ENCODE measurements at regions not wholly inside any gene's neighbourhood (a gene's known extent, or its start where the extent isn't known, plus 50 kb on each side); places are given as distances from the start of the nearest gene placed in this dataset.

DNA sequence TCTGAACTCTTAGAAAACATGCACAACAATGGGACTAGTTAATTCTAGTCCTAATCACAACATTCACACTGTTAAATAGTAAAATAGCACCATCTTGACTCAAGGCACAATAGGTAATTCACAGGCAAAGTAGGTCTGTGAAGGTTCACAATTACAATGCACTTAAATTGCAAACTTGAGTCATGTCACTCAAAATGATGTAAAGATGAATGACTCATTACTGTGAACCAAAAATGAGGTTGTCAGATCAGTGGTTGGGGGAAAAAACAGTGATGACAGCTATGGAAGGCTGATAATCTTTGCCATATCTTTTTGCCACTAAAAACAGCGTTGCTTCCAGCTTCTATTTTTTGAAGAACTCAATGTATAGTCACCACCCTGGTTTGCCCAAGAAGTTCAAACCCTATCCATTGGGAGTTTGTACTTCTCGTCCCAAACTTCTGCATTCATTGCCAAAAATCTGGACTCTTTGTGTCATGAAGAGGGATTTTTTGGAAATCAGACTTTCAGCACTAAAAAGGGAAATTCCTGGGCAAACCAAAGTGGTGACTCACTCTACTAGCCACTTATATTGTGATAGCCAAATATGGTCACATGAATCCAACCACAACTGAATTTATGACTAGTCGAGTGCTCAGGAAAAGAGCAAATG is 200.9 kb upstream of the TMTC4 start:
- peak overlapping the region; percentile 72 for H3K27ac Mint-ChIP-seq
- peaks cover 17% of the 10 kb centered on the region for H3K4me1 Mint-ChIP-seq (ENCODE audit: low read depth)
- peaks cover 11% of the 10 kb centered on the region for H3K9me3 Mint-ChIP-seq
- H3K36me3 Mint-ChIP-seq (ENCODE audit: low read depth): peaks cover 4% of the 10 kb centered on the region
- peaks cover 13% of the 10 kb centered on the region for H3K27me3 Mint-ChIP-seq (ENCODE audit: low read depth)
- intact Hi-C loops (cut with micrococcal nuclease): loop anchor here (1.0 to 10.0 kb wide), 6 partner anchors 85 to 751 kb away; partner anchors contain the start of genes GGACT and TMTC4
- no peak for DNase-seq (ENCODE audit: low spot score)
- no peak overlapping the region for H3K4me3 Mint-ChIP-seq (ENCODE audit: low read depth)

DNA sequence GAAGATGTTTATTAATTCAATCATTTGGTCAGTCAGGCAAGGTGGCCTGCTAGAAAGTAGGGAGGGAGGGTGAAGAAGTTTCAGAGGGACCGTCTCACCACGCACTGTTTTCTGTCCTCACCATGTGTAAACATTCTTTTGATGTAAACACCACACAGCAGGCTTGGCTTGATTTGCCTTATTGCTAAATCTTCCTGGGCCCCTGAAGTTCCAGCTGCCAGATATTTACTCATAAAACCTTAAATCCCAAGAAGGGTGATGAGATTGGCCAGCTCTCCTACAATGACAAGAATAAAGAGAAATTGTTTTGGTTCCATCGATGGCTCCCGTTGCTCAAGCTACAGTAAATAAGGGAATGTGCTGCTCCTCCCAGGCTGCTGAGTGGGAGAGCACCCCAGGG is 198.2 kb upstream of the TMTC4 start:
- DNase-seq (ENCODE audit: low spot score): no peak
- Mint-ChIP-seq H3K4me1 (ENCODE audit: low read depth) (peaks cover 17% of the 10 kb centered on the region), H3K27me3 (ENCODE audit: low read depth) (peaks cover 4% of the 10 kb centered on the region), H3K4me3 (ENCODE audit: low read depth) (no peak overlapping the region), H3K9me3 (peaks cover 18% of the 10 kb centered on the region), H3K36me3 (ENCODE audit: low read depth) (peaks cover 4% of the 10 kb centered on the region), H3K27ac (no peak overlapping the region)
- intact Hi-C loops (cut with micrococcal nuclease): loop anchor here (10.0 kb wide), 1 partner anchor 288 kb away; the partner anchor contains the start of gene GGACT

DNA sequence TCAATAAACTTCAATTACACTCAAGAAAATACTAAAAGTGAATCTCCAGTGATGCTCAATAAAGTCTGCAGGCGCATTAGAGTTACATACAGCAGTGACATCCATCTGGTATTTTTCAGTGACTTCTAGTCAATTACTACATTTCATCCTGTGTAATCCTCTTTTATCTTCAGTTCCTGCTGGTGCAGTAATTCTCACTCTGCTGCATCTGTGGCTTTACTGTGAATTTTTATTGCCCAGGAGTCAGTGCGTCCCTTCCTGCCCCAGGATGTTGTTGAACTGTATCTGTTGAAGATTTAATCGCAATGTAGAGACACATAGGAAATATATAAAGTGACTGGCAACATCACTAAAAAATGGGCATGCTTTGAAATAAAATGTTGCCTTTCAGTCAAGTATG is 196.3 kb upstream of the TMTC4 start:
- H3K4me1 Mint-ChIP-seq (ENCODE audit: low read depth): peaks cover 9% of the 10 kb centered on the region
- H3K9me3 Mint-ChIP-seq: peaks cover 26% of the 10 kb centered on the region
- intact Hi-C loops (cut with micrococcal nuclease): loop anchor here (10.0 kb wide), 1 partner anchor 286 kb away; the partner anchor contains the start of gene GGACT
- DNase-seq (ENCODE audit: low spot score): no peak
- no peak overlapping the region for H3K27ac Mint-ChIP-seq
- peaks cover 4% of the 10 kb centered on the region for H3K27me3 Mint-ChIP-seq (ENCODE audit: low read depth)
- H3K4me3 Mint-ChIP-seq (ENCODE audit: low read depth): no peak overlapping the region
- no peaks in the 10 kb centered on the region for H3K36me3 Mint-ChIP-seq (ENCODE audit: low read depth)

DNA sequence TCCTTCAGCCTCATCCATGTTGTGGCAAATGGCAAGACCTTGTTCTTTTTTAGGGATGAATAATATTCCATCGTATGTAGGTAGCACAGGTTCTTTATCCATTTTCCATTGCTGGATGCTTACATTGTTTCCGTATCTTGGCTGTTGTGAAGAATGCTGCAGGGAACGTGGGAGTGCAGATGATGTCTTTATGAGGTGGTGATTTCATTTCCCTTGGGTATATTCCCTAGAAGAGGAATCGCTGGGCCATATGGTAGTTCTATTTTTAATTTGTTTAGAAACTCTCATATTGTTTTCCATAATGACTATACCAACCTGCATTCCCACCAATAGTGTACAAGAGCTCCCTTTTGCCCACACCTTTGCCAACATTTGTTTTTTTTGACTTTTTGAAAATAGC is 186.3 kb upstream of the TMTC4 start:
- Mint-ChIP-seq H3K27me3 (ENCODE audit: low read depth) (peaks cover 9% of the 10 kb centered on the region), H3K4me1 (ENCODE audit: low read depth) (no peaks in the 10 kb centered on the region), H3K4me3 (ENCODE audit: low read depth) (no peak overlapping the region), H3K9me3 (peaks cover 10% of the 10 kb centered on the region), H3K36me3 (ENCODE audit: low read depth) (no peaks in the 10 kb centered on the region), H3K27ac (no peak overlapping the region)
- no peak for DNase-seq (ENCODE audit: low spot score)
- intact Hi-C loops (cut with micrococcal nuclease): no loop called here

DNA sequence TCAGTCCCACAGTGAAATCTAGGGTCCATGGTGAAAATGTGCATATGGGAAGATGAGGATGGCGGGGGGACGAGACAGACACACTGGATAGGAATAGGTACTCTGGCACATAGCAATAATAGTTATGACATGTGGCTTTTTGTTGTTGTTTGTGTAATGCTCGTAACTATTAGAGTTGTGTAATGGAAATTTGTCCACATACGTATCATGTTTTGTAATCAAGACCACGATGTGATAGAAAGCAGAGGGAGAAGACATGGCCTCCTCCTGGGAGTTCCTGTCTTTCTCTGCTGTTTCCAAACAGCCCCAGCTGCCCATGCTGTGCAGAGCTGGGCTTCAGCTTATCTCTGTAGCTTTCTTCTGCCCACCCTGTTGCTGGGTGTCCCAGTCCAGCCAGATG is 185.3 kb upstream of the TMTC4 start:
- DNase-seq (ENCODE audit: low spot score): no peak
- Mint-ChIP-seq H3K27ac (no peak overlapping the region), H3K27me3 (ENCODE audit: low read depth) (peaks cover 8% of the 10 kb centered on the region), H3K9me3 (peaks cover 4% of the 10 kb centered on the region), H3K4me3 (ENCODE audit: low read depth) (no peak overlapping the region), H3K36me3 (ENCODE audit: low read depth) (no peaks in the 10 kb centered on the region), H3K4me1 (ENCODE audit: low read depth) (no peaks in the 10 kb centered on the region)
- intact Hi-C loops (cut with micrococcal nuclease): no loop called here

DNA sequence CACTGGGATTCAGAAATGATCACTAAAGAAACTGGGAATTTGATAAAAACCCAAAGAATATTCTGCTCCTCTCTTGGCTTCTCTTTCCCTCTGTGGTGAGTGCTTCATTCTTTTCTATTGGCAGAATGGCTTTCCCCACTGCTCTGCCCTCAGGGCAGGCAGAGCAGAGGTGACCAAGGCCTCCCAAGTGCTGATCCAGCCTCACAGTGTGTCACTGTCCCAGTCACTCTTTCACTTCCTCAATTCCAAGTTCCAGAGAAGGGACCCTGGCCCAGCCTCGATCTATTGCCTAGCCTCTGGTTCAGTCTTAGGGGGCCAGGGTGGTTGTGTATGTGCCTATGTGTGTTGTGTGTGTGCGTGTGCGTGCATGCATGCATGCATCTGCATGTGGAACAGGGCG is 180.6 kb upstream of the TMTC4 start:
- Mint-ChIP-seq H3K4me1 (ENCODE audit: low read depth) (no peaks in the 10 kb centered on the region), H3K27me3 (ENCODE audit: low read depth) (peaks cover under 1% of the 10 kb centered on the region), H3K36me3 (ENCODE audit: low read depth) (no peaks in the 10 kb centered on the region), H3K4me3 (ENCODE audit: low read depth) (no peak overlapping the region), H3K9me3 (no peaks in the 10 kb centered on the region), H3K27ac (no peak overlapping the region)
- DNase-seq (ENCODE audit: low spot score): no peak
- intact Hi-C loops (cut with micrococcal nuclease): no loop called here

DNA sequence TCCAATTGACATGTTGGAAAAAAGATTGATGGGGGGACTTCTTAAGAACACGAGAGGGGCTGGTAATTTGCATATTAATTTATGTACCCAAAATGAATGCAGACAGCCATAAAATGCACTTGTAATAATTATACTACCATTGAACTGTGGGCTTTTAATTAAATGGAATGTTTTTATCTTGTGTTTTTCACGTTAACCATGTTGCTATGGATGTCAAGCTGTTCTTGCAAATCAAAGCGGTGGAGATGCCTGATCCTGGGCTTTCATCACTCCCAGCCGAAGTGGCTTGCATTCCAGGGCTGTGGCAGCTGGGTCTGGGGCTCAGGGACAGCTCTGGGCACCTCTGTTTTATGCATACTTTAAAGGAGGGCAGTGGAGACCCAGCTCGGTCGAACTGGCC is 179.4 kb upstream of the TMTC4 start:
- peaks cover 3% of the 10 kb centered on the region for H3K27me3 Mint-ChIP-seq (ENCODE audit: low read depth)
- no peak overlapping the region for H3K4me3 Mint-ChIP-seq (ENCODE audit: low read depth)
- intact Hi-C loops (cut with micrococcal nuclease): no loop called here
- no peaks in the 10 kb centered on the region for H3K9me3 Mint-ChIP-seq
- no peak overlapping the region for H3K27ac Mint-ChIP-seq
- DNase-seq (ENCODE audit: low spot score): no peak
- H3K36me3 Mint-ChIP-seq (ENCODE audit: low read depth): no peaks in the 10 kb centered on the region
- H3K4me1 Mint-ChIP-seq (ENCODE audit: low read depth): no peaks in the 10 kb centered on the region

DNA sequence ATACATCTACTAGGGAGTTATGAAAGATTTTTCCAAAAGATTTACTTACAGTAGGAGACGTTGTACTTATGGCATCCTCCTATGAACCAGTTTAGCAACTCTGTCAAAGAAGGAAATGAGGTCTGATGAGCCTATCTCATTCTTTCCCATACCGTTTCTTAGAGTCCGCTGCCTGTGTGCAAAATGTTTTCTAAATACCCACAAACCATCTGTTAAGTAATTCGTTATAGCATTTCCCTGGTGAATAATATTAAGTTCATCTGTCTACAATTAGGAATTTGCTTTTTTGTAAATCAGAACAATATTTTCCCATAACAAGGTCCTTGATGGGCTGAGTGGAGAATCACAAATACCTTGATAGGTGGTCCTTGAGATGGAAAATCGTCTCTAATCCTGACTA is 178.8 kb upstream of the TMTC4 start:
- Mint-ChIP-seq H3K4me1 (ENCODE audit: low read depth) (no peaks in the 10 kb centered on the region), H3K9me3 (no peaks in the 10 kb centered on the region), H3K27me3 (ENCODE audit: low read depth) (peaks cover 3% of the 10 kb centered on the region), H3K4me3 (ENCODE audit: low read depth) (no peak overlapping the region), H3K36me3 (ENCODE audit: low read depth) (no peaks in the 10 kb centered on the region), H3K27ac (no peak overlapping the region)
- DNase-seq (ENCODE audit: low spot score): no peak
- intact Hi-C loops (cut with micrococcal nuclease): no loop called here

DNA sequence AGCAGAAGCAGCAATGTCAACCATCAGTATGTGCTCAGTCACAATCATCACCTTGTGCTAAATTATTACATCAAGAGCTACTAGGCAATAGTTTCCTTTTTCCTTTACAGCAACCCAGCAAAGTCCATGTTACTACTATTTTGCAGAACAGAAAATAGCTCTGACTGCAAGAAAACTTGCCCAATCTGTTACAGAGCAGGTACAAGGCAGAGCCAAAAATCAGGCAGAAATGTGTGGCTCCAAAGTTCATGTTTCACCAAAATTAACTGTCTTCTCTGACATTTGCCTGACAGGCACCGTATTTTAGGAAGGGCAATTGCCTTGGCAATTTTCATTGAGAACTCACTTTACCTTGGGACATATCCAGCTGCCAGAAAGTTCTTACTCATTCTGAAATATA is 177.6 kb upstream of the TMTC4 start:
- DNase-seq (ENCODE audit: low spot score): no peak
- Mint-ChIP-seq H3K27ac (no peak overlapping the region), H3K27me3 (ENCODE audit: low read depth) (peaks cover 3% of the 10 kb centered on the region), H3K9me3 (no peaks in the 10 kb centered on the region), H3K36me3 (ENCODE audit: low read depth) (no peaks in the 10 kb centered on the region), H3K4me3 (ENCODE audit: low read depth) (no peak overlapping the region), H3K4me1 (ENCODE audit: low read depth) (no peaks in the 10 kb centered on the region)
- intact Hi-C loops (cut with micrococcal nuclease): no loop called here

DNA sequence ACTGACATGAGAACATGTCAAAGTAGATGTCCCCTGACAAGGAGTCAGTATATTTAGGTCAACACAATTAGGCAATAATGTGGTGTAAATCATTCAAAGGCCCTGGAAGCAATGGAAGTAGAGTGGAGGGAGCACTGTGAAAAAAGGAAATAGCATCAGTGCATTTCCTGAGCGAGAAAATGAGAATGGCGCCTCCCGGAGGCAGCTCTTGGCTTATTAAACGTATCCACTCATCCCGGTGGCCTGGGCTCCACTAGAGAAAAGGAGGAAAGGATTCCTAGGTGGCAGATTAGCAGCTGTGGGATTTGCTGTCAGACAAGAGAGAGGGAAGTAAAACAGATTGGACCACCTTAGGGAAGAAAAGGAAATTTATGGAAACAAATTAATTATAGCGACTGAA is 173.7 kb upstream of the TMTC4 start:
- H3K4me3 Mint-ChIP-seq (ENCODE audit: low read depth): no peak overlapping the region
- H3K9me3 Mint-ChIP-seq: no peaks in the 10 kb centered on the region
- DNase-seq (ENCODE audit: low spot score): no peak
- intact Hi-C loops (cut with micrococcal nuclease): no loop called here
- H3K36me3 Mint-ChIP-seq (ENCODE audit: low read depth): no peaks in the 10 kb centered on the region
- no peaks in the 10 kb centered on the region for H3K4me1 Mint-ChIP-seq (ENCODE audit: low read depth)
- no peak overlapping the region for H3K27ac Mint-ChIP-seq
- H3K27me3 Mint-ChIP-seq (ENCODE audit: low read depth): peaks cover 6% of the 10 kb centered on the region

DNA sequence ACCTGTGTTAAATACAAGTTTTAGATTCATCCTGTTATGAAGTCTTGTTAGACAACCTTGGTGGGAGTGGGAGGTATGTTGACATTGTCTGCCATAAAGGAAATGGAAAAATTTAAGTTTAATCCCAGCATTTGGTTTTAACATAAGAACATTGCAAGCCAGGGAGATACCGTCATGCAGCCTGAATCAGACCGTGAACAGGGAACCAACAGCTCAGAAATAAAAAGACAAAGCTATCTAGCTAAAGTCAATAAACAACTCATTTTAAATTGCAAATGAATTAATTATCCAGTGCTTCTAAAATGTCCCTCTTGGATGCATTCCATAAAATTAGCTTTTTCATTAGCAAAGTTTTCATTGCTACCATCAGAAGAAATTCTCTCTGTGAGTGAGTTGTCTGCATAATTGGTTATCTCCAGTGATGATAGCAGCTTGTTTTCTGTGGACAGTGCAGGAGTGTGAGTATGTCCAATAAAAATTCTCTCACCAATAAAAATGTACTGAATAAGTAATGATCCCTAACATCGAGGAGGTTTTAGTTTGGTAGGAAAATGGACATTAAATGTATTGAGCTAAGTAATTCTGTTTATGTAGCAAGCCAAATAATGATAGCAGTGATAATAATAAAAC is 170.6 kb upstream of the TMTC4 start:
- intact Hi-C loops (cut with micrococcal nuclease): no loop called here
- H3K9me3 Mint-ChIP-seq: no peaks in the 10 kb centered on the region
- H3K4me1 Mint-ChIP-seq (ENCODE audit: low read depth): no peaks in the 10 kb centered on the region
- no peak overlapping the region for H3K27ac Mint-ChIP-seq
- peaks cover 9% of the 10 kb centered on the region for H3K27me3 Mint-ChIP-seq (ENCODE audit: low read depth)
- no peaks in the 10 kb centered on the region for H3K36me3 Mint-ChIP-seq (ENCODE audit: low read depth)
- no peak for DNase-seq (ENCODE audit: low spot score)
- no peak overlapping the region for H3K4me3 Mint-ChIP-seq (ENCODE audit: low read depth)

DNA sequence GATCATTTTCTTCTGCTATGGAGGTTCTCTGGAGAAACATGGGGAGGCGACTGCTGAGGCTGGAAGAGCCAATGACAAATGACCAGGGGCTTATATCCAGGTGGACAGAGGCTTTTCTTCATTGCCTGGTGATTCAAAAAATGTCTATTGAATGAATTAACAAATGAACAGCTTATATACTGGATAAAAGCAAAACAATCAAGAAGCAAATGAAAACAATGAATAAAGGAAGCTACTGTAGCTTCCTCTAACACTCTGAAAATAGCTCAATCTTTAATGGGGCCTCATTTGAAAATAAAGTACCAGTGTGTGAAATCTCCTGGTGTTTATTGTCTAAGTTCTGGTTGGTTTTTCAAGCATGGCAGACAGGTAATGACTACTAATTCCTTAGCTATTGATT is 167.5 kb upstream of the TMTC4 start:
- no peak for DNase-seq (ENCODE audit: low spot score)
- intact Hi-C loops (cut with micrococcal nuclease): no loop called here
- Mint-ChIP-seq H3K36me3 (ENCODE audit: low read depth) (no peaks in the 10 kb centered on the region), H3K4me1 (ENCODE audit: low read depth) (no peaks in the 10 kb centered on the region), H3K4me3 (ENCODE audit: low read depth) (no peak overlapping the region), H3K9me3 (no peaks in the 10 kb centered on the region), H3K27ac (no peak overlapping the region), H3K27me3 (ENCODE audit: low read depth) (peaks cover 6% of the 10 kb centered on the region)

DNA sequence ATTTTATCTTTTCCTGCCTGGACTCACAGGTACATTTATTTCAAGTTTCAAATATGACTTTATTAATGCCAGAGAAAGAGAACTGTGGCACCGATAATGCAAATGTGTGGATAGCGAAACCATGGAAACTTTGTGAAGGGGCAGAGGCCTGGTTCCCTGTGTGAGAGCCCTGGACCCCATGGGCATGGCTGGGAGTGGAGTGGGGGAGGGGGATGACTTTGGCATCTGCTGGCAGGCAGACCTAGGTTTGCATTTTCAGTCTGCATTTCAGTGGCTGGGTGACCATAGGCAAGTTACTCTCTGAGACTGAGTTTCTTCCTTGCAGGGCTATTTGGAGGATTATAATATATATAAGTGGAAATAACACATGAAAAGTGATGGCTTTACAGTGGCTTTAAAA is 163.8 kb upstream of the TMTC4 start:
- intact Hi-C loops (cut with micrococcal nuclease): no loop called here
- Mint-ChIP-seq H3K9me3 (no peaks in the 10 kb centered on the region), H3K4me3 (ENCODE audit: low read depth) (no peak overlapping the region), H3K27me3 (ENCODE audit: low read depth) (peaks cover 4% of the 10 kb centered on the region), H3K27ac (no peak overlapping the region), H3K4me1 (ENCODE audit: low read depth) (no peaks in the 10 kb centered on the region), H3K36me3 (ENCODE audit: low read depth) (no peaks in the 10 kb centered on the region)
- no peak for DNase-seq (ENCODE audit: low spot score)
